ENCODE measurements at regions not wholly inside any gene's neighbourhood (a gene's known extent, or its start where the extent isn't known, plus 50 kb on each side); places are given as distances from the start of the nearest gene placed in this dataset.

GRCh38 chr3:73315706-73316105 lies 254.2 kb downstream of the EBLN2 start:
- TF ChIP-seq CTCF (IDR thresholded peaks at IDR 0.05 in 8 of 11, conservative IDR thresholded peaks at IDR 0.05 in 3 of 11) (no peak), POLR2A (IDR thresholded peaks at IDR 0.05) (no peak), POLR2AphosphoS5 (IDR thresholded peaks at IDR 0.05) (no peak)
